ENCODE measurements at regions not wholly inside any gene's neighbourhood (a gene's known extent, or its start where the extent isn't known, plus 50 kb on each side); places are given as distances from the start of the nearest gene placed in this dataset.

GRCh38 chr7:131139462-131139861 lies 188.2 kb upstream of the MKLN1 start:
- TF ChIP-seq, protein P1, sequence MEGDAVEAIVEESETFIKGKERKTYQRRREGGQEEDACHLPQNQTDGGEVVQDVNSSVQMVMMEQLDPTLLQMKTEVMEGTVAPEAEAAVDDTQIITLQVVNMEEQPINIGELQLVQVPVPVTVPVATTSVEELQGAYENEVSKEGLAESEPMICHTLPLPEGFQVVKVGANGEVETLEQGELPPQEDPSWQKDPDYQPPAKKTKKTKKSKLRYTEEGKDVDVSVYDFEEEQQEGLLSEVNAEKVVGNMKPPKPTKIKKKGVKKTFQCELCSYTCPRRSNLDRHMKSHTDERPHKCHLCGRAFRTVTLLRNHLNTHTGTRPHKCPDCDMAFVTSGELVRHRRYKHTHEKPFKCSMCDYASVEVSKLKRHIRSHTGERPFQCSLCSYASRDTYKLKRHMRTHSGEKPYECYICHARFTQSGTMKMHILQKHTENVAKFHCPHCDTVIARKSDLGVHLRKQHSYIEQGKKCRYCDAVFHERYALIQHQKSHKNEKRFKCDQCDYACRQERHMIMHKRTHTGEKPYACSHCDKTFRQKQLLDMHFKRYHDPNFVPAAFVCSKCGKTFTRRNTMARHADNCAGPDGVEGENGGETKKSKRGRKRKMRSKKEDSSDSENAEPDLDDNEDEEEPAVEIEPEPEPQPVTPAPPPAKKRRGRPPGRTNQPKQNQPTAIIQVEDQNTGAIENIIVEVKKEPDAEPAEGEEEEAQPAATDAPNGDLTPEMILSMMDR (conservative IDR thresholded peaks at IDR 0.05 in 1 of 2, IDR thresholded peaks at IDR 0.05 in 1 of 2; ENCODE audit: low read depth in 1 of 2, low read length in 2 of 2), result no peak
- TF ChIP-seq EZH2 (IDR thresholded peaks at IDR 0.05; ENCODE audit: low read length, missing control alignments), result no peak
